B cell (primary cell): ENCODE measurements at regions not wholly inside any gene's neighbourhood (a gene's known extent, or its start where the extent isn't known, plus 50 kb on each side); places are given as distances from the start of the nearest gene placed in this dataset.

ENCODE experiments used
- ATAC-seq: fragments of 200-7000 bp; cut with Tn5 transposase; one replicate; pipeline ENCODE4 v1.10.0; 2021; ENCODE audit warnings: low read depth, mild to moderate bottlenecking, moderate number of reproducible peaks, moderate library complexity
- CTCF ChIA-PET: fragments of 350-600 bp; sonication (Branson Sonifier 250); formaldehyde crosslinking; loops from one replicate; lab custom pipeline; 2021; ENCODE audit warnings: antibody characterized with exemption, inconsistent platforms; lab: Charles Lee
- POLR2A ChIA-PET: fragments of 350-600 bp; sonication (Branson Sonifier 250); formaldehyde crosslinking; loops from one replicate; lab custom pipeline; 2021; ENCODE audit warnings: antibody characterized with exemption; lab: Charles Lee
- DNase-seq: peaks from one replicate; pipeline ENCODE4 v3.0.0; 2013
- H2AFZ ChIP-seq: 2 replicates; pipeline ENCODE4 v1.6.1; 2012; ENCODE audit warnings: mild to moderate bottlenecking, low read depth, low read length; ENCODE audit not compliant: insufficient read depth, poor library complexity, severe bottlenecking
- H3K27ac ChIP-seq, 2 donors: 1 replicate in 1 of 2; 2 replicates in 1 of 2; pipeline ENCODE4 v1.5.1; 2012 to 2013; ENCODE audit warnings: low read length in 2 of 2, mild to moderate bottlenecking in 2 of 2, moderate library complexity in 1 of 2
- H3K27me3 ChIP-seq, 4 experiments: fragments of 200-600 bp in 1 of 4; sonication (generic) in 1 of 4; replicated peaks in 1 of 4; 1 replicate in 2 of 4; 2 replicates in 2 of 4; pipeline versions ENCODE4 v1.6.1 to v1.7.0; 2013 to 2016; ENCODE audit warnings: low read length in 3 of 4, mild to moderate bottlenecking in 2 of 4, mixed read lengths in 1 of 4, moderate library complexity in 1 of 4; ENCODE audit not compliant: insufficient read depth in 4 of 4, control insufficient read depth in 3 of 4; ENCODE audit errors: control extremely low read depth in 1 of 4
- H3K36me3 ChIP-seq, 2 experiments: replicated peaks in 1 of 2; 1 replicate in 1 of 2; 2 replicates in 1 of 2; pipeline versions ENCODE4 v1.6.1 to v1.7.1; 2013; ENCODE audit warnings: low read length in 1 of 2; ENCODE audit not compliant: insufficient read depth in 2 of 2, control insufficient read depth in 1 of 2; ENCODE audit errors: control extremely low read depth in 1 of 2, extremely low read depth in 1 of 2
- H3K4me1 ChIP-seq, 2 donors: fragments of 200-600 bp in 1 of 2; sonication (generic) in 1 of 2; 1 replicate in 1 of 2; 2 replicates in 1 of 2; pipeline versions ENCODE4 v1.5.1 to v1.6.1; 2013 to 2017; ENCODE audit warnings: low read length in 2 of 2; ENCODE audit not compliant: control insufficient read depth in 2 of 2, insufficient read depth in 2 of 2
- H3K4me2 ChIP-seq: replicated peaks from 2 replicates; pipeline ENCODE3; 2012; ENCODE audit warnings: mild to moderate bottlenecking, low read depth, low read length; ENCODE audit not compliant: poor library complexity, severe bottlenecking
- H3K4me3 ChIP-seq, 5 experiments: fragments of 200-600 bp in 1 of 5; sonication (generic) in 1 of 5; 1 replicate in 3 of 5; 2 replicates in 2 of 5; pipeline versions ENCODE4 v1.5.1 to v1.7.0; 2011 to 2016; ENCODE audit warnings: low read length in 4 of 5, mild to moderate bottlenecking in 4 of 5, low read depth in 2 of 5, control low read depth in 1 of 5, moderate library complexity in 1 of 5; ENCODE audit not compliant: insufficient read depth in 1 of 5; ENCODE audit errors: control extremely low read depth in 1 of 5, extremely low read depth in 1 of 5
- H3K79me2 ChIP-seq: fragments of 200-600 bp; sonication (generic); one replicate; pipeline ENCODE4 v1.6.0; 2016; ENCODE audit warnings: low read length; ENCODE audit not compliant: control insufficient read depth, insufficient read depth
- H3K9ac ChIP-seq: fragments of 200-600 bp; sonication (generic); 2 replicates; pipeline ENCODE4 v1.6.1; 2017; ENCODE audit warnings: mild to moderate bottlenecking, low read length, moderate library complexity
- H3K9me3 ChIP-seq, 3 donors: one replicate each; pipeline versions ENCODE4 v1.6.1 to v1.7.1; 2013; ENCODE audit warnings: low read length in 2 of 3; ENCODE audit not compliant: control insufficient read depth in 2 of 3, insufficient read depth in 1 of 3; ENCODE audit errors: control extremely low read depth in 1 of 3
- H4K20me1 ChIP-seq: 2 replicates; pipeline ENCODE4 v1.6.0; 2012; ENCODE audit warnings: mild to moderate bottlenecking, low read length; ENCODE audit not compliant: insufficient read depth, control insufficient read depth, poor library complexity, severe bottlenecking
- H3K27ac Mint-ChIP-seq: one replicate; pipeline ENCODE4 v1.8.0; 2021; ENCODE audit warnings: mixed read lengths
- H3K27me3 Mint-ChIP-seq: one replicate; pipeline ENCODE4 v1.8.0; 2021; ENCODE audit warnings: mixed read lengths
- H3K4me1 Mint-ChIP-seq: one replicate; pipeline ENCODE4 v1.8.0; 2021; ENCODE audit warnings: mixed read lengths
- H3K4me3 Mint-ChIP-seq: one replicate; pipeline ENCODE4 v1.8.0; 2021; ENCODE audit warnings: mixed read lengths
- H3K9me3 Mint-ChIP-seq: one replicate; pipeline ENCODE4 v1.8.0; 2022; ENCODE audit warnings: mixed read lengths; ENCODE audit not compliant: insufficient read depth
- EZH2 ChIP-seq: IDR thresholded peaks from 2 replicates; pipeline ENCODE4 v1.6.1; 2012; ENCODE audit warnings: borderline replicate concordance, low read depth, mild to moderate bottlenecking, moderate library complexity, low read length; ENCODE audit not compliant: insufficient read depth, poor library complexity, severe bottlenecking
- WGBS: methylation state at CpG from one replicate; pipeline ENCODE4 v1.1.5; 2013; ENCODE audit warnings: missing lambda C conversion rate; ENCODE audit not compliant: insufficient coverage; 5-methylcytosine and 5-hydroxymethylcytosine counted together
- intact Hi-C: fragments of 100-400 bp; cut with micrococcal nuclease; formaldehyde crosslinking; loops from one replicate; pipeline ENCODE4 v1.10.0; 2022
- TF ChIP-seq, protein P1 (sequence below): fragments of 200-600 bp; IDR thresholded peaks from one replicate; pipeline ENCODE4 v1.8.0; 2022; ENCODE audit warnings: antibody characterized with exemption, mild to moderate bottlenecking

DNA sequence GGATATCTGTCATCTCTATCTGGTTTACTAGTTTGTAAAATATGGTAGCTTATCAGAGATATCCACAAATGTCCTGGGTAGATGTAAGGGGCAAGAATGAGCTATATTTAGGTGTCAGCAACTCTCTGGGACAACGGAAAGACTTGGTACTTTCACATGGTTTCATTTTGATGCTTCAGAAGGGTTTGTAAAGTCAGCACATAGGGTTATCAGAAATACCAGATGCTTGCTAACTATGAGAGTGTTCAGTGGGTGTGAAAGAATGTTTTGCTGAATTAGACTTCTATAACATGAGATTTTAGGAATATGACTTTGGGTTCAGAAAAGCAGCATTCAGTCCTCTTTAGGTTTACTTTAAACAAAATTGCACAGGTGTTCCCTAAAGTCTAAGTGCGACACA, 466.5 kb upstream of the PDZRN3 start:
- H2AFZ ChIP-seq: no peak overlapping the region
- TF ChIP-seq EZH2: no peak
- TF ChIP-seq, protein P1, sequence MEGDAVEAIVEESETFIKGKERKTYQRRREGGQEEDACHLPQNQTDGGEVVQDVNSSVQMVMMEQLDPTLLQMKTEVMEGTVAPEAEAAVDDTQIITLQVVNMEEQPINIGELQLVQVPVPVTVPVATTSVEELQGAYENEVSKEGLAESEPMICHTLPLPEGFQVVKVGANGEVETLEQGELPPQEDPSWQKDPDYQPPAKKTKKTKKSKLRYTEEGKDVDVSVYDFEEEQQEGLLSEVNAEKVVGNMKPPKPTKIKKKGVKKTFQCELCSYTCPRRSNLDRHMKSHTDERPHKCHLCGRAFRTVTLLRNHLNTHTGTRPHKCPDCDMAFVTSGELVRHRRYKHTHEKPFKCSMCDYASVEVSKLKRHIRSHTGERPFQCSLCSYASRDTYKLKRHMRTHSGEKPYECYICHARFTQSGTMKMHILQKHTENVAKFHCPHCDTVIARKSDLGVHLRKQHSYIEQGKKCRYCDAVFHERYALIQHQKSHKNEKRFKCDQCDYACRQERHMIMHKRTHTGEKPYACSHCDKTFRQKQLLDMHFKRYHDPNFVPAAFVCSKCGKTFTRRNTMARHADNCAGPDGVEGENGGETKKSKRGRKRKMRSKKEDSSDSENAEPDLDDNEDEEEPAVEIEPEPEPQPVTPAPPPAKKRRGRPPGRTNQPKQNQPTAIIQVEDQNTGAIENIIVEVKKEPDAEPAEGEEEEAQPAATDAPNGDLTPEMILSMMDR: no peak
- no peak overlapping the region for H3K4me3 Mint-ChIP-seq
- intact Hi-C loops: no loop called here
- 13% methylated on average over 1 of the region's 2 CpGs for WGBS
- no peak overlapping the region for H3K27ac Mint-ChIP-seq
- ChIA-PET POLR2A (no interaction called here), CTCF (no interaction called here)
- H3K4me2 ChIP-seq: no peak overlapping the region
- H4K20me1 ChIP-seq: no peaks in the 10 kb centered on the region
- no peak overlapping the region for H3K4me3 ChIP-seq
- no peaks in the 10 kb centered on the region for H3K9me3 Mint-ChIP-seq
- no peaks in the 10 kb centered on the region for H3K27me3 Mint-ChIP-seq
- H3K79me2 ChIP-seq: no peaks in the 10 kb centered on the region
- H3K27ac ChIP-seq: no peak overlapping the region
- no peaks in the 10 kb centered on the region for H3K4me1 ChIP-seq
- no peak for DNase-seq
- H3K4me1 Mint-ChIP-seq: no peaks in the 10 kb centered on the region
- peaks cover 0 to 2% (median 0%) of the 10 kb centered on the region in 3 donors for H3K9me3 ChIP-seq
- H3K27me3 ChIP-seq: no peaks in the 10 kb centered on the region
- no peak overlapping the region for H3K9ac ChIP-seq
- H3K36me3 ChIP-seq: no peaks in the 10 kb centered on the region
- ATAC-seq: no peak

DNA sequence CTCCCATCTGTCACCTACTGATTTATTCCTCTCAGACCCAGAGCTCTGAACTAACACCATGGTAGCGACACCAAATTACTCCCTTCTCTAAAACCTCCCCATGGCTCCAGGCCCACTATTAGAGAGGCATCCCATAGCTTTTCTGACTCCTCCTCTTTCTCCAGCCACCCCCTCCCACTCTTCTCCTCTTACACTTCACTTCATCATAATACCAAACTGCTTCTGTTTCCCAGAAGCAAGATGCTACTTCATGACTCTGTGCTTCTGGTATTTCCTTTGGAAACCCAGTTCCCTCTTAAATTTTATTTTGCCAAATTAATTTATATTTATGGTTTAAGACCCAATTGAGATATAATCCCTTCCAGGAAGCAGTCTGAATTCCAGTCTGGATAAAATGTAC, 465.1 kb upstream of the PDZRN3 start:
- ChIA-PET CTCF (no interaction called here), POLR2A (no interaction called here)
- DNase-seq: no peak
- WGBS: 100% methylated on average over 1 of the region's 1 CpG
- no peaks in the 10 kb centered on the region for H3K9me3 Mint-ChIP-seq
- no peaks in the 10 kb centered on the region for H3K4me1 Mint-ChIP-seq
- Histone ChIP-seq H3K9ac (no peak overlapping the region), H3K36me3 (no peaks in the 10 kb centered on the region), H3K27me3 (no peaks in the 10 kb centered on the region), H3K27ac (no peak overlapping the region), H3K4me1 (no peaks in the 10 kb centered on the region), H4K20me1 (no peaks in the 10 kb centered on the region), H3K9me3 (peaks cover 0 to 2% (median 0%) of the 10 kb centered on the region in 3 donors), H3K4me3 (no peak overlapping the region), H2AFZ (no peak overlapping the region), H3K4me2 (no peak overlapping the region), H3K79me2 (no peaks in the 10 kb centered on the region)
- H3K27me3 Mint-ChIP-seq: no peaks in the 10 kb centered on the region
- TF ChIP-seq EZH2: no peak
- TF ChIP-seq, protein P1: no peak
- no peak for ATAC-seq
- H3K27ac Mint-ChIP-seq: no peak overlapping the region
- no peak overlapping the region for H3K4me3 Mint-ChIP-seq
- intact Hi-C loops: no loop called here
